Jurkat, Clone E6-1 (cell line): ENCODE measurements at regions not wholly inside any gene's neighbourhood (a gene's known extent, or its start where the extent isn't known, plus 50 kb on each side); places are given as distances from the start of the nearest gene placed in this dataset.
"Not testable (repeated sequence)": the region's sequence is repeated elsewhere in the genome, so short reads cannot be mapped to it uniquely, and the experiment has no call there.

Source experiments
- DNase-seq: peaks from one replicate; pipeline ENCODE4 v3.0.0-alpha.2; 2011; ENCODE audit warnings: low read depth, low spot score
- H3K4me3 ChIP-seq: 2 replicates; pipeline ENCODE4 v1.5.1; 2011; ENCODE audit warnings: mild to moderate bottlenecking, low read length, control low read depth, moderate library complexity

DNA sequence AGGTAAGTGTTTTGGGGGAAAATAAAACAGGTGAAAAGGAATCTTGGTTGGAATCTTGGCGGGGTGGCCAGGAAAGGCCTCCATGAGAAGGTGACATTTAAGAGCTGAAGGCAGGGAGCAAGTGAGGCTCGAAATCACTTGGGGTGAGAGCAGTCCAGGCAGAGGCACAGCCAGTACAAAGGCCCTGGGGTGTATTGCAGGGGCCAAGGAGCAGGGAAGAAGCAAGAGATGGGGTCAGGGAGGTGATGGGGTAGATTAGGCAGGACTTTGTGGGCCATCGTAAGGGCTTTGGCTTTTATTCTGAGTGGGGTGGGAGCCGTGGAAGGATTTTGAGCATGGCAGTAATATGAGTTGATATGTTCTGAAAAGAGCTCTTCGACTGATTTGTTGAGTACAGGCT is 551.1 kb downstream of the MN1 start:
- H3K4me3 ChIP-seq: no peak overlapping the region
- DNase-seq: no peak

GRCh38 chr22:27250886-27251285 is 550.7 kb downstream of the MN1 start:
- no peak overlapping the region for H3K4me3 ChIP-seq
- no peak for DNase-seq

GRCh38 chr22:27251563-27251962 is 550.0 kb downstream of the MN1 start:
- H3K4me3 ChIP-seq: no peak overlapping the region
- no peak for DNase-seq

GRCh38 chr22:27252282-27253049 is 549.1 kb downstream of the MN1 start:
- no peak overlapping the region for H3K4me3 ChIP-seq
- no peak for DNase-seq

- DNase-seq: no peak
- H3K4me3 ChIP-seq: no peak overlapping the region
These were observed 548.3 kb downstream of the MN1 start for GRCh38 chr22:27253108-27253902.

DNA sequence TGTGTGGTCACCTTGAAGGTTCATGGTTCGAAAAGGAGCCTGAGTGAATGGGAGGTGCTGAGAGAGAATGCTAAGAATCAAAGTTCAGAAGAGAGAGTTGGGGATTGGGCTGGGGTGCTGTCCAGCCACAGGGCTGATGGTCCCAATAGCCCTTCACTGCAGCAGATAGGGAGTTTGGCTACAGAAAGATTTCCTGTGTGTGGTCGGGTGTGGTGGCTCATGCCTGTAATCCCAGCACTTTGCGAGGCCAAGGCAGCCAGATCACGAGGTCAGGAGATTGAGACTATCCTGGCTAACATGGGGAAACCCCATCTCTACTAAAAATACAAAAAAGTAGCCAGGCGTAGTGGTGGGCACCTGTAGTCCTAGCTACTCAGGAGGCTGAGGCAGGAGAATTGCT is 547.5 kb downstream of the MN1 start:
- not testable (repeated sequence) for DNase-seq, H3K4me3 ChIP-seq

GRCh38 chr22:27255580-27255979 is 546.0 kb downstream of the MN1 start:
- DNase-seq: no peak
- no peak overlapping the region for H3K4me3 ChIP-seq

GRCh38 chr22:27257987-27258386 is 543.6 kb downstream of the MN1 start:
- DNase-seq: no peak

DNA sequence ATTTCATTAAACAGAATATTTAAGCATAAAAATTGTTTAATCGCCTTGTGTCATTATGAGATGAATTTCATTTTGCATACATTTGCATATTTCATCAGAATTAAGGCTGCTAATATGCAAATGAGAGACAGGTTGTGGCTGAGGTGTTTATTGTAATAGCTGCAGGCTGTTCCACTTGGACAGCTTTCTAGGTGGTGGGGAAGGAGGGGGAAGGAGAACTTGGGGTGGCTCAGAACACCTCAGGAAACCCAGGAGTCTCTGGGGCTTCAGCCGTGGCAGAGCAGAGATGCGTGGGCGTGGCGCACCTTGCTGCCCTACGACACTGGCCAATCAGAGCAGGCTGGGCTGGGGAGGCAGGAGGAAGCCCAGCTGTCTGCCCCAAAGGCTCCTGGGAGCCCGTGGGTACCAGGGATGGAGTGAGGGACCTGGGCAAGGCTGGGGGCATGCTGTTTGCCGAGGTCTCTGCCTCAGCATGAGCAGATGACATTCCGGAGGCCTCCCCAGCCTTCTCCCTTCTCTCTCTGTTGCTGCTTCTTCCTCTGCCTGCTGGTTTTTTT is 542.9 kb downstream of the MN1 start:
- no peak for DNase-seq
- no peak overlapping the region for H3K4me3 ChIP-seq

More at GRCh38 chr22:27257987-27258386, 543.6 kb downstream of the MN1 start:
- H3K4me3 ChIP-seq: no peak overlapping the region

GRCh38 chr22:27259433-27259832 is 542.1 kb downstream of the MN1 start:
- no peak overlapping the region for H3K4me3 ChIP-seq
- no peak for DNase-seq

DNA sequence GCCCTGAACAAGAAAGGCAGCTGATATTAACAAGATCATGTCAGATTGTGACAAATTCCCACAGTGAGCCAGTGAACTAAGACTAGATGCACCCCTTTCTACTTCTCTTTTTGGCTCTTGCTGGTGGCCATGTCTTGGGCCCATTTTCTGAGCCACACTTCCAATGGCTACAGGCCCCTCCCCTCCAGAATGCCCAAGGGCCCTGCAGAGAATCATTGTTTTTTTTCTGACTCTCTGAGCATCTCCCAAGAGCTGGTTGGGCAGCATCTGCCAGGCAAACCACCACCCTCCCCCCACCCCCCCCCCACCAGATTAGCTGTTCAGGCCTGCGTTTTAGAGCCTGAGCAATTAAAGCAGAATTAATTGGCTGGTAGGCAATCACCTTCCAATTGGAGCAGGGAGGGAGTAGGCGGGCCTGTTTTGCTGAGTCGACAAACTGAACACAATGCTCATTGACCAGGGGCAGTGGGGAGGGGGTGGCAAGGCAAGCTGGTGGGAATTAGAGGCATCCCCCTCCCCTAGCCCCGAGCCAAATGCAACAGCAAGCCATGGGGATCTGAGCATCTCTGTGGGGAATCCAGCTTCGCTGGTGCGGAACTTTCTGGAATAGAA is 541.4 kb downstream of the MN1 start:
- no peak overlapping the region for H3K4me3 ChIP-seq
- DNase-seq: no peak

DNA sequence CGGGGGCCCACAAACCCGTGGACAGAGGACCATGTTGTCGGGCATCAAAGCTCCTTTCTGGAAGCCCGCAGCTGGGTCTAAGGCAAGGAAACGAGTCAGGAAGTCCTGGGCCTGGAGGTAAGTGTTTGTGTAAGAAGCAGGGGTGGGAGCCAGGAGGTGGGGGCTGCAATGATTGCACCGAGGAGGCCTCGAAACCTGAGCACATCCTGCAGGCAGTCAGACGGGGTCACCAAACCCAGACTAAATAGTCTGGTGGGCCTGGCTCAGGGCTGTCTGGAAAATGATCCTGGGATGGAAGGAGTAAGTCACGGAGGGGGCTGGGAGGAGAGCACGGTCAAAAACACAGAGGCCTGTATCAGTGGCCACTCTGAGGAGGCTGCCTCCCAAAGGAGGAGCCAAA is 539.2 kb downstream of the MN1 start:
- no peak for DNase-seq

GRCh38 chr22:27264184-27264583 is 537.4 kb downstream of the MN1 start:
- no peak overlapping the region for H3K4me3 ChIP-seq
- DNase-seq: no peak

More for the DNA sequence above, 539.2 kb downstream of the MN1 start:
- H3K4me3 ChIP-seq: no peak overlapping the region

DNA sequence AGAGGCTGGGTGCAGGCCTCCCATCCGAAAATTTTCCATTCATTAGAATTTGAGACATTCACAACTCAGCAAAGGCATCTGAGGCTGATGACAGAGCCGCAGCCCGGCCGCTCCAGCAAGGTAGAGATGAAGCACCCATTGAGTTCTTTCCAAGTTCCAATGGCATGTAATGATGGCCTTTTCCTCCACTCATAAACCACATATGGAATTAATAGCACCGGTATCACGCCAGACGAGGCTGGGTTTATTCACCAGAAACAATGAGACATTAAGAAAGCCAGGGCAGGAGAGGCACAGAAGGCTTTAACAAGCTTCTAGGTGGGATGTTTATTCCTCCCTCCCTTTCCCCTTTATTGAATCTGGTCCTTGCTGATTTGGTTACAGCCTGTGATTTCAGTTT is 534.4 kb downstream of the MN1 start:
- H3K4me3 ChIP-seq: no peak overlapping the region
- DNase-seq: no peak

GRCh38 chr22:27269751-27270543 is 531.6 kb downstream of the MN1 start:
- H3K4me3 ChIP-seq: no peak overlapping the region
- DNase-seq: no peak

- no peak overlapping the region for H3K4me3 ChIP-seq
- DNase-seq: no peak
These were observed 530.6 kb downstream of the MN1 start for GRCh38 chr22:27270818-27271510.

- H3K4me3 ChIP-seq: no peak overlapping the region
- DNase-seq: no peak
These were observed 528.1 kb downstream of the MN1 start for GRCh38 chr22:27273436-27273835.

GRCh38 chr22:27273853-27274252 is 527.7 kb downstream of the MN1 start:
- no peak overlapping the region for H3K4me3 ChIP-seq
- DNase-seq: no peak
